Kidney epithelial cell (primary cell): ENCODE measurements at regions not wholly inside any gene's neighbourhood (a gene's known extent, or its start where the extent isn't known, plus 50 kb on each side); places are given as distances from the start of the nearest gene placed in this dataset.
"Not testable (repeated sequence)": the region's sequence is repeated elsewhere in the genome, so short reads cannot be mapped to it uniquely, and the experiment has no call there.

Source experiments
- DNase-seq: peaks from one replicate; pipeline ENCODE4 v3.0.0-alpha.2; 2010; ENCODE audit warnings: low read depth
- H3K27me3 ChIP-seq: 2 replicates; pipeline ENCODE4 v1.6.0; 2011; ENCODE audit warnings: low read length; ENCODE audit not compliant: control insufficient read depth, insufficient read depth
- H3K36me3 ChIP-seq: 2 replicates; pipeline ENCODE4 v1.5.1; 2011; ENCODE audit warnings: low read length; ENCODE audit not compliant: control insufficient read depth, insufficient read depth
- H3K4me3 ChIP-seq: 2 replicates; pipeline ENCODE4 v1.5.1; 2011; ENCODE audit warnings: low read depth, mild to moderate bottlenecking, control low read depth, low read length
- TF ChIP-seq, protein P1 (sequence below): IDR thresholded peaks from 2 replicates; pipeline ENCODE4 v1.5.1; 2011; ENCODE audit warnings: mild to moderate bottlenecking, moderate library complexity, low read length, control low read depth, inconsistent platforms; ENCODE audit not compliant: insufficient read depth, poor library complexity, severe bottlenecking

DNA sequence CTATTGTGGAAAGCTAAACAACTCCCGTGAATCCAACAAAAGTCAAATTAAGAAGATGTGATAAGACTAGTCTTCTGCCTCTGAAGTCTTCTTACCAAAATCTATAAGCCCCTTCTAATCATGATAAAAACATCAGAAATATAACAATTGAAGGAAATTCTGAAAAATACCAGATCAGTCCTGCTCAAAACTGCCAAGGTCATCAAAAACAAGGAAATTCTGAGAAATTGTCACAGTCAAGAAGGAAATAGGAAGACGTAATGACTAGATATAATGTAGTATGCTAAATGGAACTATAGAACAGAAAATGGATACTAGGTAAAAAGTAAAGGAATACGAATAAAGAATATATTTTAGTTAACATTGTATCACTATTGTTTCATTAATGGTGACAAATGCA, 314.0 kb downstream of the TMX3 start:
- TF ChIP-seq, protein P1, sequence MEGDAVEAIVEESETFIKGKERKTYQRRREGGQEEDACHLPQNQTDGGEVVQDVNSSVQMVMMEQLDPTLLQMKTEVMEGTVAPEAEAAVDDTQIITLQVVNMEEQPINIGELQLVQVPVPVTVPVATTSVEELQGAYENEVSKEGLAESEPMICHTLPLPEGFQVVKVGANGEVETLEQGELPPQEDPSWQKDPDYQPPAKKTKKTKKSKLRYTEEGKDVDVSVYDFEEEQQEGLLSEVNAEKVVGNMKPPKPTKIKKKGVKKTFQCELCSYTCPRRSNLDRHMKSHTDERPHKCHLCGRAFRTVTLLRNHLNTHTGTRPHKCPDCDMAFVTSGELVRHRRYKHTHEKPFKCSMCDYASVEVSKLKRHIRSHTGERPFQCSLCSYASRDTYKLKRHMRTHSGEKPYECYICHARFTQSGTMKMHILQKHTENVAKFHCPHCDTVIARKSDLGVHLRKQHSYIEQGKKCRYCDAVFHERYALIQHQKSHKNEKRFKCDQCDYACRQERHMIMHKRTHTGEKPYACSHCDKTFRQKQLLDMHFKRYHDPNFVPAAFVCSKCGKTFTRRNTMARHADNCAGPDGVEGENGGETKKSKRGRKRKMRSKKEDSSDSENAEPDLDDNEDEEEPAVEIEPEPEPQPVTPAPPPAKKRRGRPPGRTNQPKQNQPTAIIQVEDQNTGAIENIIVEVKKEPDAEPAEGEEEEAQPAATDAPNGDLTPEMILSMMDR, result no peak
- Histone ChIP-seq H3K36me3 (no peaks in the 10 kb centered on the region), H3K4me3 (no peak overlapping the region), H3K27me3 (no peaks in the 10 kb centered on the region)
- no peak for DNase-seq

DNA sequence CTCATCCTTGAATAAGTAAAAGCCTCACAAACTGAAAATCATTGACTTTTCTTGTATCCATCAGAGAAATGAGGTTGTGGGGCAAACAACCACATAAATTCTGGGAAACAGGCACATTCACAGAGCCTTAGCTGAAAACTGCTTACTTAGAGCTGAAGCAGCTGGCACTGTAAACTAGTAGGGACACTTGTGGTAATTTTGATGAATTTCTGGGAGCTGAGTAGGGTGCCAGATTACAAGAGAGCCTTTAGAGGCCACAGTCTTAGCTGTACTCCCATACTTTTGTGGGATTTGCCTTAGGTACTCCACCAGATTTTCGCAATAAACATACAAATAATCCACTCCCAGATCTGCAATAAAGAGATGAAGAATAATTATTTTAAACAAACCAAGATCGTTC, 315.2 kb downstream of the TMX3 start:
- TF ChIP-seq, protein P1, result no peak
- Histone ChIP-seq H3K4me3 (no peak overlapping the region), H3K36me3 (no peaks in the 10 kb centered on the region), H3K27me3 (no peaks in the 10 kb centered on the region)
- no peak for DNase-seq

DNA sequence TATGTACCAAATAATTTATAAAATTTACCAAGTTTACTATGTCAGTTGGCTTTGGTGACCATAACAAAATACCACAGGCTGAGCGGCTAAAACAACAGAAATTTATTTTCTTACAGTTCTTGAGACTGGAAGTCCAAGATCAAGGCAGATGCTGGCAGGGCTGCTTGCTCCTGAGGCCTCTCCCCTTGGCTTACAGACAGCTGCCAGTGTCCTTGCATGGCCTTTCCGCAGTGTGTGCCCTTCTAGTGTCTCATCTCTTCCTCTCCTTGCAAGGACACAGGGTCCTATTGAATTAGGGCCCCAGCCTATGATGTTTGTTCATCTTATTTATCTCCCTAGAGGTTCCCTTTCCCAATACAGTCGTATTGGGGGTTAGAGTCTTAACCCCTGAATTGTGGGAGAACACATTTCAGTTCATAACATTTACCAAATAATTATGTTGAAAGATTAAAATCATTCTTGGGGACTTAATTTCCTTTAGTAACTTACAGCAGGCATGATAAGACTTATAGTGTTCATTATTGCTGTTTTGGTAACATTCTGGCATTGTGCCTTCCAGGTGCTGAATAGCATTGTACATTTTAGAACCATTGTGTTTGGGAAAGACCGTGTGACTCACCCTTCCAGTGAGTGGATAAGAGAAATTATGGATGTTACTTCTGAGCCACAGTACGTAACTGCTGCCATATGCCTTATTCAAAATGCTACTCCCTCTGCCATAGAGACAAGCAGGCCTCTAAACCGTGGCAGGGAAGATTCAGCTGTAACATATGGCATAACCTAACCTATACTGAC, 317.5 kb downstream of the TMX3 start:
- H3K36me3 ChIP-seq, result no peaks in the 10 kb centered on the region
- TF ChIP-seq, protein P1, result no peak
- no peak for DNase-seq

DNA sequence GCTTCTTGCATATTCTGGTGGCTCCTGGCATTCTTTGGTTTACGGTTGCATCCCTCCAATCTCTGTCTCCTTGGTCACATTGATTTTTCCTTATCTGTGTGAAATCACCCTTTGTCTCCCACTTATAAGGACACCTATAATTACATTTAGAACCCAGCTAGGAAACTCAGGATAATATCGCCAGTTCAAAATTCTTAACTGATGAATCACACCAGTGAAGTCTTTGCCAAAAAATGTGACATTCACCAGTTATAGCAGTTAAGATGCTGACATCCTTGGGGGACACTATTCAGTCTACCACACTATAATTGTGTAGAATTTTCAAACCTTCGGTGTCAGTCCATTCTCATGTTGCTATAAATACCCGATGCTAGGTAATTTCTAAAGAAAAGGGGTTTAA, 320.2 kb downstream of the TMX3 start:
- Histone ChIP-seq H3K27me3 (no peaks in the 10 kb centered on the region), H3K4me3 (no peak overlapping the region), H3K36me3 (no peaks in the 10 kb centered on the region)
- TF ChIP-seq, protein P1, result no peak
- no peak for DNase-seq

More for the DNA sequence above, 317.5 kb downstream of the TMX3 start:
- Histone ChIP-seq H3K4me3 (no peak overlapping the region), H3K27me3 (no peaks in the 10 kb centered on the region)

DNA sequence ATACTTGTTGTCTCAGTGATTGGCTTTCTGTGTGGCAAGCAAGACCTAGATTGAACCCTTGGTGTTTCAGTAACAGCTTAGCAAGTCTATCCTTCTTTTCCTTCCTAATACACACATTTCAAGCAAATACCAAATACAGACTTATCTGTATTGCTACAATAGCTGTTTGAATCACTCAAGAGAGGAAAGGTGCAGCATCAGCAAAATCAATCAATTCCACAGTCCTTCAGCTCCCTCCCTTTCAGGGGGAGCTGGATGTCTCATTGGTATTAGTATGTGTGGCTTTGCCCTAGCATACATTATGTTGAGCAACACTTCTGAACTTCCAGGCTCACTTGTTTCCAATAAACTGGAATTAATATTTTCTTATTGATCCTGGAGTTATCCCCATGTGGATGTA, 323.1 kb downstream of the TMX3 start:
- Histone ChIP-seq H3K36me3 (no peaks in the 10 kb centered on the region), H3K4me3 (no peak overlapping the region), H3K27me3 (no peaks in the 10 kb centered on the region)
- TF ChIP-seq, protein P1, result no peak
- DNase-seq, result no peak

DNA sequence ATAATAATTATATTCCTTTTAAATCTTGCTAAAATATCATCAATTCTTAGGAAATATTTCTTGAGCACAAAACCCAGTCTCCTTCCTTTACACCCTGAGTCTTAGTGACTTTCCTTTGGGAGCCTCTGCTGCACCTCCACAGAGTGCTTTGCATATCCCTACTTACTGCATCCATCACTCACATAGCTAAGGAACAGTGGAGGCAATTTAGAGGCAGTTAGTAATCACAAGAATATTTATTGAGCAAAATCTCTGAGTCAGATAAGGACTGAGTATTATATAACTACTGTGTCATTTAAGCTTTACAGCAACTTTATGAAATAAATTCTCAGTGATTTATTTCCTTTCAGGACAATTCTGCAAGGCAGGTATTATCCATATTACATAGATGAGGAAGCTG, 327.7 kb downstream of the TMX3 start:
- no peak overlapping the region for H3K4me3 ChIP-seq
- DNase-seq, result no peak
- TF ChIP-seq, protein P1, result no peak

DNA sequence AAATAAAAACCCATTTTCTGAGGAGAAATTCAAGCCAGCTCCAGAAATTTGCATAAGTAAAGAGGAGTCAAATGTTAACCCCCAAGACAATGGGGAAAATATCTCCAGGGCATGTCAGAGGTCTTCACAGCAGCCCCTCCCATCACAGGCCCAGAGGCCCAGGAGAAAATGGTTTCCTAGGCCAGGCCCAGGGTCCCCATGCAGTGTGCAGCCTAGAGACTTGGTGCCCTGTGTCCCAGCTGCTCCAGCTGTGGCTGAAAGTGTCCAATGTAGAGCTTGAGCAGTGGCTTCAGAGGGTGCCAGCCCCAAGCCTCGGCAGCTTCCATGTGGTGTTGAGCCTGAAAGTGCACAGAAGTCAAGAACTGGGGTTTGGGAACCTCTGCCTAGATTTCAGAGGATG, 330.9 kb downstream of the TMX3 start:
- not testable (repeated sequence) for H3K4me3 ChIP-seq, H3K27me3 ChIP-seq, H3K36me3 ChIP-seq, DNase-seq

More for the DNA sequence above, 327.7 kb downstream of the TMX3 start:
- no peaks in the 10 kb centered on the region for H3K36me3 ChIP-seq
- no peaks in the 10 kb centered on the region for H3K27me3 ChIP-seq
